IMR-90 (cell line): ENCODE measurements at regions not wholly inside any gene's neighbourhood (a gene's known extent, or its start where the extent isn't known, plus 50 kb on each side); places are given as distances from the start of the nearest gene placed in this dataset.

Experiments used
- ATAC-seq: fragments of 200-7000 bp; cut with Tn5 transposase; 2 replicates; pipeline ENCODE4 v1.9.1; 2020; ENCODE audit warnings: low read depth, mild to moderate bottlenecking, moderate library complexity
- BruUV-seq: library from RNA; stranded (reverse); fragments of 400-500 nt; replicated peaks from 2 replicates; lab custom pipeline; 2021; lab: Mats Ljungman, UMichigan
- CTCF ChIA-PET: fragments of 300-600 bp; formaldehyde crosslinking; extraction: SDS; loops from one replicate; lab custom pipeline; 2021; ENCODE audit warnings: antibody characterized with exemption; lab: Yijun Ruan, JAX
- POLR2A ChIA-PET: fragments of 300-600 bp; sonication (Branson Sonifier 250); formaldehyde crosslinking; loops from one replicate; lab custom pipeline; 2022; ENCODE audit warnings: antibody characterized with exemption; ENCODE audit not compliant: unreplicated experiment; lab: Charles Lee
- DNase-seq: peaks from one replicate; pipeline ENCODE4 v3.0.0; 2013
- H2AFZ ChIP-seq: replicated peaks from 2 replicates; pipeline ENCODE3; 2013; ENCODE audit warnings: low read length, mild to moderate bottlenecking; ENCODE audit not compliant: poor library complexity
- H2AK5ac ChIP-seq: 2 replicates; pipeline ENCODE4 v1.6.1; 2013; ENCODE audit warnings: low read depth, low read length, inconsistent platforms
- H2AK9ac ChIP-seq: replicated peaks from 2 replicates; pipeline ENCODE3; 2013; ENCODE audit warnings: mild to moderate bottlenecking, low read depth, low read length, moderate library complexity; ENCODE audit not compliant: poor library complexity
- H2BK120ac ChIP-seq: 2 replicates; pipeline ENCODE4 v1.6.1; 2013; ENCODE audit warnings: low read depth, low read length, inconsistent platforms
- H2BK15ac ChIP-seq: 3 replicates; pipeline ENCODE4 v1.6.1; 2013; ENCODE audit warnings: low read depth, low read length, inconsistent platforms
- H2BK20ac ChIP-seq: 2 replicates; pipeline ENCODE4 v1.6.1; 2013; ENCODE audit warnings: low read depth, mild to moderate bottlenecking, inconsistent platforms, low read length, moderate library complexity
- H2BK5ac ChIP-seq: 2 replicates; pipeline ENCODE4 v1.6.1; 2013; ENCODE audit warnings: mild to moderate bottlenecking, low read depth, low read length, inconsistent platforms; ENCODE audit not compliant: poor library complexity, severe bottlenecking
- H3K14ac ChIP-seq: replicated peaks from 2 replicates; pipeline ENCODE4 v1.6.1; 2013; ENCODE audit warnings: low read depth, low read length, inconsistent platforms
- H3K18ac ChIP-seq: 2 replicates; pipeline ENCODE4 v1.6.1; 2013; ENCODE audit warnings: low read depth, low read length, control low read depth
- H3K23ac ChIP-seq: 2 replicates; pipeline ENCODE4 v1.6.1; 2013; ENCODE audit warnings: low read depth, low read length, inconsistent platforms
- H3K27ac ChIP-seq: 2 replicates; pipeline ENCODE4 v1.5.1; 2013; ENCODE audit warnings: mild to moderate bottlenecking, control low read depth, low read length; ENCODE audit not compliant: insufficient read depth
- H3K27me3 ChIP-seq: 2 replicates; pipeline ENCODE4 v1.6.1; 2013; ENCODE audit warnings: low read length; ENCODE audit not compliant: control insufficient read depth, insufficient read depth
- H3K36me3 ChIP-seq: 2 replicates; pipeline ENCODE4 v1.6.1; 2013; ENCODE audit warnings: low read length, mixed read lengths; ENCODE audit not compliant: control insufficient read depth, insufficient read depth
- H3K4ac ChIP-seq: 2 replicates; pipeline ENCODE4 v1.6.1; 2013; ENCODE audit warnings: low read depth, low read length, inconsistent platforms
- H3K4me1 ChIP-seq: 2 replicates; pipeline ENCODE4 v1.6.1; 2013; ENCODE audit warnings: low read length, mixed read lengths; ENCODE audit not compliant: control insufficient read depth, insufficient read depth
- H3K4me2 ChIP-seq: 2 replicates; pipeline ENCODE4 v1.6.1; 2013; ENCODE audit warnings: low read depth, mild to moderate bottlenecking, control low read depth, low read length, moderate library complexity
- H3K4me3 ChIP-seq: 2 replicates; pipeline ENCODE4 v1.5.1; 2013; ENCODE audit warnings: low read depth, mild to moderate bottlenecking, control low read depth, low read length, moderate library complexity; ENCODE audit not compliant: insufficient read depth
- H3K56ac ChIP-seq: 2 replicates; pipeline ENCODE4 v1.6.1; 2013; ENCODE audit warnings: low read length, inconsistent platforms; ENCODE audit not compliant: insufficient read depth; ENCODE audit errors: extremely low read depth
- H3K79me1 ChIP-seq, 2 experiments: 2 replicates each; pipeline ENCODE4 v1.6.1; 2013; ENCODE audit warnings: low read length in 2 of 2, inconsistent platforms in 1 of 2, low read depth in 1 of 2
- H3K9ac ChIP-seq: 2 replicates; pipeline ENCODE4 v1.6.1; 2013; ENCODE audit warnings: low read depth, low read length, control low read depth
- H3K9me1 ChIP-seq: 2 replicates; pipeline ENCODE4 v1.6.1; 2013; ENCODE audit warnings: low read length, inconsistent platforms; ENCODE audit not compliant: insufficient read depth
- H3K9me3 ChIP-seq: 2 replicates; pipeline ENCODE4 v1.6.1; 2013; ENCODE audit warnings: low read length; ENCODE audit not compliant: control insufficient read depth, insufficient read depth
- H4K20me1 ChIP-seq: 2 replicates; pipeline ENCODE4 v1.6.1; 2013; ENCODE audit warnings: low read length, inconsistent platforms; ENCODE audit not compliant: insufficient read depth
- H4K5ac ChIP-seq: 2 replicates; pipeline ENCODE4 v1.6.1; 2013; ENCODE audit warnings: mild to moderate bottlenecking, low read depth, low read length, control low read depth
- H4K8ac ChIP-seq, 2 experiments: 2 replicates each; pipeline ENCODE4 v1.6.1; 2013; ENCODE audit warnings: low read depth in 2 of 2, low read length in 2 of 2, control low read depth in 1 of 2, inconsistent platforms in 1 of 2
- H4K91ac ChIP-seq: 2 replicates; pipeline ENCODE4 v1.6.1; 2013; ENCODE audit warnings: low read depth, low read length, inconsistent platforms; ENCODE audit not compliant: insufficient read depth
- BHLHE40 ChIP-seq: fragments of 150-350 bp; IDR thresholded peaks from 2 replicates; pipeline ENCODE4 v1.6.1; 2016; ENCODE audit warnings: mild to moderate bottlenecking, low read depth, low read length
- ELK1 ChIP-seq: fragments of 150-350 bp; IDR thresholded peaks from 2 replicates; pipeline ENCODE4 v1.6.1; 2016; ENCODE audit warnings: low read depth, mild to moderate bottlenecking, low read length, moderate library complexity, borderline replicate concordance
- MAZ ChIP-seq: IDR thresholded peaks from 2 replicates; pipeline ENCODE4 v1.6.1; 2012; ENCODE audit warnings: low read depth, mild to moderate bottlenecking, low read length, improper control_type of control experiment, moderate library complexity, borderline replicate concordance
- WGBS, 2 experiments: methylation state at CpG; one replicate each; pipeline versions ENCODE4 v1.1.5 to v1.1.7; 2013; ENCODE audit warnings: missing lambda C conversion rate in 2 of 2; ENCODE audit not compliant: insufficient read length in 1 of 2; ENCODE audit errors: extremely low coverage in 2 of 2; 5-methylcytosine and 5-hydroxymethylcytosine counted together
- dilution Hi-C: fragments of 300-500 bp; cut with HindIII; formaldehyde crosslinking; loops from one replicate; pipeline ENCODE4 v1.14.3; 2018; ENCODE audit warnings: low sequenced_read_pairs; ENCODE audit not compliant: unreplicated experiment
- in situ Hi-C: fragments of 300-500 bp; cut with MboI; formaldehyde crosslinking; loops from 3 replicates; pipeline ENCODE4 v1.14.3; 2019; ENCODE audit warnings: low sequenced_read_pairs, inconsistent platforms, mixed read lengths
- intact Hi-C: fragments of 100-400 bp; cut with micrococcal nuclease; formaldehyde crosslinking; loops from 2 replicates; pipeline ENCODE4 v1.10.0; 2022

GRCh38 chr3:106715286-106715685 is 662.0 kb upstream of the CCDC54 start:
- H3K9me1 ChIP-seq = no peaks in the 10 kb centered on the region
- no CpG with 5 or more reads among the region's 3 CpGs for WGBS, 2 experiments
- no peak overlapping the region for H2BK120ac ChIP-seq
- H4K20me1 ChIP-seq = no peaks in the 10 kb centered on the region
- H4K5ac ChIP-seq = no peak overlapping the region
- H3K27me3 ChIP-seq = no peaks in the 10 kb centered on the region
- no TSS peak for BruUV-seq
- no peak overlapping the region for H3K4me2 ChIP-seq
- no peak overlapping the region for H3K14ac ChIP-seq
- no peaks in the 10 kb centered on the region for H3K79me1 ChIP-seq
- no peaks in the 10 kb centered on the region; the same call in 1 of the 2 replicates for H3K9me3 ChIP-seq
- no peak overlapping the region for H4K91ac ChIP-seq
- H3K4me3 ChIP-seq = no peak overlapping the region
- H3K27ac ChIP-seq = no peak overlapping the region
- no peak overlapping the region for H2BK20ac ChIP-seq
- dilution Hi-C loops (no loop called here), intact Hi-C loops (no loop called here), in situ Hi-C loops (no loop called here)
- no peak overlapping the region for H3K4ac ChIP-seq
- H3K18ac ChIP-seq = no peak overlapping the region
- TF ChIP-seq BHLHE40 = no peak
- TF ChIP-seq MAZ = no peak
- no peak for TF ChIP-seq ELK1
- H3K23ac ChIP-seq = no peak overlapping the region
- no peak overlapping the region for H2AK5ac ChIP-seq
- H3K56ac ChIP-seq = no peak overlapping the region
- H3K36me3 ChIP-seq = no peaks in the 10 kb centered on the region
- no peak overlapping the region for H4K8ac ChIP-seq
- no peak overlapping the region for H2BK5ac ChIP-seq
- H2BK15ac ChIP-seq = no peak overlapping the region
- no peak for DNase-seq
- ChIA-PET POLR2A (interaction anchor here (0.6 kb wide), 1 partner anchor 96 kb away, joined by 4 read pairs; no protein-coding TSS in a partner anchor), CTCF (interaction anchor here (0.7 to 0.9 kb wide), 2 partner anchors 14 to 103 kb away, joined by 3 to 4 read pairs; no protein-coding TSS in a partner anchor)
- H2AK9ac ChIP-seq = no peak overlapping the region
- no peak overlapping the region for H3K9ac ChIP-seq
- no peak overlapping the region for H2AFZ ChIP-seq
- H3K4me1 ChIP-seq = no peaks in the 10 kb centered on the region
- no peak for ATAC-seq
